Ectodermal cell (in vitro differentiated cells): ENCODE measurements at regions not wholly inside any gene's neighbourhood (a gene's known extent, or its start where the extent isn't known, plus 50 kb on each side); places are given as distances from the start of the nearest gene placed in this dataset.

Experiments
- H3K27ac ChIP-seq: 2 replicates; pipeline ENCODE4 v1.7.0; 2013; ENCODE audit warnings: mild to moderate bottlenecking, low read depth, low read length; ENCODE audit not compliant: insufficient read depth, poor library complexity, severe bottlenecking
- H3K27me3 ChIP-seq: 2 replicates; pipeline ENCODE4 v1.7.0; 2013; ENCODE audit warnings: mild to moderate bottlenecking, low read length; ENCODE audit not compliant: insufficient read depth, control insufficient read depth, poor library complexity, severe bottlenecking
- H3K36me3 ChIP-seq: one replicate; pipeline ENCODE4 v1.7.0; 2013; ENCODE audit warnings: low read length; ENCODE audit not compliant: control insufficient read depth, insufficient read depth
- H3K4me1 ChIP-seq: one replicate; pipeline ENCODE4 v1.7.0; 2013; ENCODE audit warnings: low read length; ENCODE audit not compliant: control insufficient read depth, insufficient read depth
- H3K4me3 ChIP-seq: 2 replicates; pipeline ENCODE4 v1.7.0; 2013; ENCODE audit warnings: low read depth, low read length, control low read depth; ENCODE audit not compliant: insufficient read depth
- H3K9me3 ChIP-seq: 2 replicates; pipeline ENCODE4 v1.7.0; 2013; ENCODE audit warnings: mild to moderate bottlenecking, low read length, moderate library complexity; ENCODE audit not compliant: control insufficient read depth
- WGBS, 2 experiments: methylation state at CpG; one replicate each; pipeline ENCODE4 v1.1.7; 2013; ENCODE audit warnings: missing lambda C conversion rate in 2 of 2; 5-methylcytosine and 5-hydroxymethylcytosine counted together

- H3K4me1 ChIP-seq = no peaks in the 10 kb centered on the region
- no peaks in the 10 kb centered on the region for H3K9me3 ChIP-seq
- WGBS, 2 experiments = 92% methylated on average over 2 of the region's 2 CpGs; no CpG with 5 or more reads in 1 of the 2 experiments
- no peaks in the 10 kb centered on the region for H3K36me3 ChIP-seq
- no peak overlapping the region for H3K4me3 ChIP-seq
- H3K27me3 ChIP-seq = no peaks in the 10 kb centered on the region
- H3K27ac ChIP-seq = no peak overlapping the region
These were observed 232.3 kb upstream of the SEMA6D start for GRCh38 chr15:47484997-47485396.

DNA sequence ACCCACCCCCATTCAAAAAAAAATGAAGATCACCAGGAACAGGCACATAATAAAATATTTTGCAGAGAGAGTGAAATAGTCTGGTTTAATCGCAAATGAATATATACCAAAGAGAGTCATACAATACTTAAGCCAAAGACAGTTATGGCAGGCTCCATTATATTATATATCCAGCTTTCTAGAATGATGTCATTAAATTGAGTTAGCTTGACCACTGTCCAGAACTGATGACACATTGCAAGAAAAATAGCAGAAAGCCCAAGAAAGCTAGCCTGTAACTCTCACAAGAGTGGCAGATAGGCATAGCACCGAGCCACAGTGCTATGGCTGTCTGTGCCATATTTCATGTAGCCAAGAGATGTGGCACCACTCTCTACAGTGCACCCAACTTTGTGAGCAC is 231.9 kb upstream of the SEMA6D start:
- H3K36me3 ChIP-seq = no peaks in the 10 kb centered on the region
- H3K4me3 ChIP-seq = no peak overlapping the region
- no peak overlapping the region for H3K27ac ChIP-seq
- H3K27me3 ChIP-seq = no peaks in the 10 kb centered on the region
- 100% methylated on average over 1 of the region's 2 CpGs for whole genome bisulfite sequencing, 2 experiments
- no peaks in the 10 kb centered on the region for H3K4me1 ChIP-seq
- no peaks in the 10 kb centered on the region for H3K9me3 ChIP-seq

GRCh38 chr15:47486040-47486439 is 231.3 kb upstream of the SEMA6D start:
- Histone ChIP-seq H3K27ac (no peak overlapping the region), H3K4me1 (no peaks in the 10 kb centered on the region), H3K9me3 (no peaks in the 10 kb centered on the region), H3K4me3 (no peak overlapping the region), H3K36me3 (no peaks in the 10 kb centered on the region), H3K27me3 (no peaks in the 10 kb centered on the region)
- 92 to 100% methylated on average over 1 to 3 of the region's 3 CpGs for WGBS, 2 experiments

GRCh38 chr15:47492195-47492594 is 225.1 kb upstream of the SEMA6D start:
- no peaks in the 10 kb centered on the region for H3K9me3 ChIP-seq
- H3K27ac ChIP-seq = no peak overlapping the region
- H3K36me3 ChIP-seq = no peaks in the 10 kb centered on the region

GRCh38 chr15:47493357-47494247 is 223.7 kb upstream of the SEMA6D start:
- no peaks in the 10 kb centered on the region for H3K36me3 ChIP-seq
- H3K27me3 ChIP-seq = no peaks in the 10 kb centered on the region
- 96 to 98% methylated on average over 2 to 4 of the region's 4 CpGs for WGBS, 2 experiments
- H3K4me3 ChIP-seq = no peak overlapping the region
- H3K27ac ChIP-seq = no peak overlapping the region
- no peaks in the 10 kb centered on the region for H3K4me1 ChIP-seq
- no peaks in the 10 kb centered on the region for H3K9me3 ChIP-seq

More at GRCh38 chr15:47492195-47492594, 225.1 kb upstream of the SEMA6D start:
- H3K4me1 ChIP-seq = no peaks in the 10 kb centered on the region
- H3K27me3 ChIP-seq = no peaks in the 10 kb centered on the region
- no peak overlapping the region for H3K4me3 ChIP-seq

DNA sequence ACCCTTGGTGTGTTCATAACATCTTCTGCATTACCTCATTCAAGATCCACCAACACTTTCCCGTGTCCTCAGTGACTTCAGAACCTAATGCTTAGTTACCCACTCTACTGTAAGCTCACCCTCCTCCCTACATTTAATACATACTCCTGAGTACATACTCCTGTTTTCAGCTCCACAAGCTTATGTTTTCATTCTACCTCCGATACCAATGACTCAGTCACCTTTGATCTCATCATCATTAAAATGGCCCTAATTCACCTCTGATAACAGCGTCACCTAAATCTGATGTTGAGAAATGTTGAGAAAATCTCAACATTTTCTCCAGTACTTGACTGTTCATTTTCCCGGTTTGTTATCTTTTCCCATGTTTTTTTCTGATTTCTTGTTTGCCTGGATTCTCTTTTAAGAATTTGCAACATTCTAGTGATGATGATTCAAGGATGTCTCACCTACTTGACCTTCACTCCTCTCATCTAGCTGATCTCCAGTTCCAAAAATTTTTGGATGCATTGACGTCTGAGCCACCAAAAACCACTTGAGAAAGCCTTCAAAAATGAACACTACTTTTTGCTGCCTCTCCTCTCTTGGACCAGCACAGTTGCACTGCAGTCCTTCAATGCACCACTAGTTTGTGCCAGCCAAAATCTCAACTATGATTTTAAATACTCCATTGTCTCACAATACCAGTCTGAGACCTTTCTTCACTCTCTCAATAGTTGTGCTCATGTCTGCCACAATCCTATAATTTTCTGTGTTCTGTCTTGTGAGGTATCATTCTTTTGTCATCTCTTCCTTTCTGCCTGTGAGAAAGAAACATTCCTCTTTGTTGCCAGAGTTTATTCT is 220.7 kb upstream of the SEMA6D start:
- no peaks in the 10 kb centered on the region for H3K9me3 ChIP-seq
- 90 to 94% methylated on average over 5 of the region's 5 CpGs for WGBS, 2 experiments
- H3K36me3 ChIP-seq = no peaks in the 10 kb centered on the region
- H3K4me1 ChIP-seq = no peaks in the 10 kb centered on the region
- H3K27me3 ChIP-seq = no peaks in the 10 kb centered on the region
- H3K27ac ChIP-seq = no peak overlapping the region
- no peak overlapping the region for H3K4me3 ChIP-seq

- 88% methylated on average over 2 of the region's 2 CpGs for WGBS, 2 experiments
These were observed 216.5 kb upstream of the SEMA6D start for GRCh38 chr15:47500842-47501241.

DNA sequence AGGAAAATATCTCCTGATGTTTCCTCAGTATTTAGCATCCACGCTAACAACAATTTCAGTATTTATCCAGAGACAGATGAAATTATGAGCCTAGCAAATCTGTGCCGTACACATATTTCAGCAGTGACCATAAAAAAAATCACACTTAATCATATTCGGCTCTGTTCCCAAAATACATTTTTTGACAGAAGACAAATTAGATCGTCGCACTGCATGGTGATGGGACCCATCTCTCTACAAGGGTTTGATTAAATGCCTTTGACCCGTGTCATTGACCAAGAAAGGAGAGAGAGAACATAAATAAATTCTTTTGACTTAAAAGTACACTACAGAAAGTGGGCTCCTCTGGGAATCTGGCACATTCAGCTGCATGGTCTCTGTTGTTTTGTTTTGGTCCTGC is 215.3 kb upstream of the SEMA6D start:
- Histone ChIP-seq H3K4me1 (no peaks in the 10 kb centered on the region), H3K27me3 (no peaks in the 10 kb centered on the region), H3K9me3 (no peaks in the 10 kb centered on the region), H3K36me3 (no peaks in the 10 kb centered on the region), H3K27ac (no peak overlapping the region), H3K4me3 (no peak overlapping the region)
- 89 to 94% methylated on average over 6 of the region's 6 CpGs for WGBS, 2 experiments

More at GRCh38 chr15:47500842-47501241, 216.5 kb upstream of the SEMA6D start:
- no peaks in the 10 kb centered on the region for H3K4me1 ChIP-seq
- no peak overlapping the region for H3K27ac ChIP-seq
- H3K36me3 ChIP-seq = no peaks in the 10 kb centered on the region
- H3K27me3 ChIP-seq = no peaks in the 10 kb centered on the region
- H3K4me3 ChIP-seq = no peak overlapping the region
- H3K9me3 ChIP-seq = no peaks in the 10 kb centered on the region

GRCh38 chr15:47503876-47504275 is 213.4 kb upstream of the SEMA6D start:
- H3K27ac ChIP-seq = no peak overlapping the region
- no peak overlapping the region for H3K4me3 ChIP-seq
- H3K27me3 ChIP-seq = no peaks in the 10 kb centered on the region
- H3K36me3 ChIP-seq = no peaks in the 10 kb centered on the region
- WGBS, 2 experiments = 97% methylated on average over 2 of the region's 2 CpGs
- H3K4me1 ChIP-seq = no peaks in the 10 kb centered on the region
- no peaks in the 10 kb centered on the region for H3K9me3 ChIP-seq

DNA sequence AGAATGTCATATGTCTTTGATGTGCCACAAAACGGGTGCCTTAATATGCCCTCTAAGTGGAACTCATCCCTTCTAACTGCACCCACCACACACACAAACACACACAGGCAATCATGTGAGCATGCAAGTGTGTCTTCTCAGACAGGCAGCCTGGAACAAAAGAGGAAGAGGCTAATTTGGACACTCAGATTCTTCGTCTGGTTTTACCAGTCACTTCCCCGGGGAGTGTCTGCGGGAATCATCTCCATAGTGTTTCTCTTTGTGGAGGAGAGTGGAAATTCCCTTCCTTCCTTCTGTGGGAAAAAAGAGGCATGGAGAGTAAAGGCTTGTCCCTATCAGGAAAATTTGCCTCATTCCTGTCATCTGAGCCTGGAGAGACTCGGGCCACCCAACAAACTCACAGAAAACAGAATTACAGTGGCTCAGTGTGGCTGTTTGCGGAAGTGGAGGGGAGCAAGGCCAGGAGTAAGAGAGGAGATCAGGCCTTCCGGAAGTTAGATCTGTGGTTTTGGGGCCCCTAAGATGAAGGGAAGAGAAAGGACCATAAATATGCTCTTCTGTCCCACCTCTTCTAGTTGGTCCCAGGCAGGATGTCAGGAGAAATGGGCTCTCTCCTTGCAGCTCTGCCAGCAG is 212.6 kb upstream of the SEMA6D start:
- WGBS, 2 experiments = 89 to 97% methylated on average over 7 of the region's 7 CpGs
- no peaks in the 10 kb centered on the region for H3K9me3 ChIP-seq
- no peak overlapping the region for H3K27ac ChIP-seq

More for the DNA sequence above, 212.6 kb upstream of the SEMA6D start:
- Histone ChIP-seq H3K4me1 (no peaks in the 10 kb centered on the region), H3K27me3 (no peaks in the 10 kb centered on the region), H3K36me3 (no peaks in the 10 kb centered on the region), H3K4me3 (no peak overlapping the region)
